H1 (cell line): ENCODE measurements at regions not wholly inside any gene's neighbourhood (a gene's known extent, or its start where the extent isn't known, plus 50 kb on each side); places are given as distances from the start of the nearest gene placed in this dataset.

Experiments
- EP300 ChIP-seq, 2 experiments: IDR thresholded peaks; 1 replicate in 1 of 2; 2 replicates in 1 of 2; pipeline ENCODE4 v1.6.1; 2011 to 2012; ENCODE audit warnings: low read depth in 2 of 2, low read length in 2 of 2, mild to moderate bottlenecking in 2 of 2, borderline replicate concordance in 1 of 2, inconsistent platforms in 1 of 2, moderate library complexity in 1 of 2
- EZH2 ChIP-seq: fragments of 200-600 bp; sonication (generic); IDR thresholded peaks from 2 replicates; pipeline ENCODE4 v1.7.1; 2012; ENCODE audit warnings: low read depth, mild to moderate bottlenecking, moderate library complexity, low read length, inconsistent platforms; ENCODE audit not compliant: severe bottlenecking
- GABPA ChIP-seq: IDR thresholded peaks from 2 replicates; pipeline ENCODE4 v1.6.1; 2011; ENCODE audit warnings: mild to moderate bottlenecking, low read length, moderate library complexity, borderline replicate concordance; ENCODE audit not compliant: insufficient read depth
- MAFK ChIP-seq: IDR thresholded peaks from 2 replicates; pipeline ENCODE4 v1.6.1; 2012; ENCODE audit warnings: low read depth, mild to moderate bottlenecking, improper control_type of control experiment, low read length
- POLR2A ChIP-seq, 2 experiments: IDR thresholded peaks; 1 replicate in 1 of 2; 2 replicates in 1 of 2; pipeline ENCODE4 v1.6.1; 2011; ENCODE audit warnings: low read depth in 2 of 2, low read length in 2 of 2, mild to moderate bottlenecking in 2 of 2; ENCODE audit errors: control extremely low read depth in 1 of 2
- POLR2AphosphoS5 ChIP-seq: IDR thresholded peaks from 2 replicates; pipeline ENCODE4 v1.6.1; 2011; ENCODE audit warnings: low read depth, low read length
- SP1 ChIP-seq: IDR thresholded peaks from 2 replicates; pipeline ENCODE4 v1.6.1; 2011; ENCODE audit warnings: low read depth, low read length
- SRF ChIP-seq: IDR thresholded peaks from 2 replicates; pipeline ENCODE4 v1.6.1; 2011; ENCODE audit warnings: mild to moderate bottlenecking, low read depth, low read length, moderate library complexity
- TEAD4 ChIP-seq: IDR thresholded peaks from 2 replicates; pipeline ENCODE4 v1.6.1; 2012; ENCODE audit warnings: low read depth, low read length, inconsistent platforms, mixed read lengths
- YY1 ChIP-seq: IDR thresholded peaks from 2 replicates; pipeline ENCODE4 v1.6.1; 2011; ENCODE audit warnings: low read depth, mild to moderate bottlenecking, low read length
- TF ChIP-seq, protein P1 (sequence below), 3 experiments: IDR thresholded peaks; 1 replicate in 2 of 3; 2 replicates in 1 of 3; pipeline versions ENCODE4 v1.5.1 to v1.6.1; 2011; ENCODE audit warnings: low read length in 3 of 3, mild to moderate bottlenecking in 3 of 3, inconsistent platforms in 2 of 3, low read depth in 1 of 3, moderate library complexity in 1 of 3; ENCODE audit not compliant: insufficient read depth in 1 of 3; ENCODE audit errors: control extremely low read depth in 1 of 3
- TF ChIP-seq, protein P2 (sequence below): IDR thresholded peaks from 2 replicates; pipeline ENCODE4 v1.6.1; 2012; ENCODE audit warnings: inconsistent platforms

DNA sequence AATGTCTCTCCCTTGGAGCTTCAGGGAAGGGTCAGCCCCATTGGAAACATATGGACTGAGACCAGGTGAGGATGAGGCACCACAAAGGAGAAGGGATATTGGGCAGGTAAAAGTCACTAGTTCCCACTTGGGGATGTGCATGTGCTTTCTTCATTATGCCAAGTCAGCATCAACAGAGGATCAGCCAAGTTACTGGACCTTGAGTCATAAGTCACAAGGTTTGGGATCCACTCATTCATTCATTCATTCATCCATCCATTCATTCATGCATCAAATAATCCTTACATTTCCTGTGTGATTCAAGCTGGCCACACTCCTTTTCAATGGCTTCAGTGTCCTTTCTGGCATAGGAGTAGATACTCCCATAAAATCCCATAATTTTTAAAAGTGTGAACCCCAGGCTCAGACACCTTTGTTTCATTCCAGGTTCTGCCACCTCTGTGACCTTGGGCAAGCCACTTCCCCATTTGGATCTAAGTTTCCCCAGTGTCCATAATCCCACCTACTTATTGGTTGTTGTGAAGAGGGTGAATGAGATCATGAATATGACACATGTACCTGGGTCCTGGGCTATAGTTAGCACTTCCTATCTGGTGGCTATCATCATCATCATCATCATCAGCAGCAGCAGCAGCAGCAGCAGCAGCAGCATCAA lies 162.1 kb upstream of the LHX5 start:
- TF ChIP-seq MAFK (no peak), YY1 (no peak), POLR2A (IDR thresholded peaks at IDR 0.05; ENCODE audit: control extremely low read depth in 1 of 2, low read depth in 2 of 2, low read length in 2 of 2) (no peak), EZH2 (no peak), EP300 (IDR thresholded peaks at IDR 0.05; ENCODE audit: borderline replicate concordance in 1 of 2, low read depth in 2 of 2, low read length in 2 of 2) (no peak), POLR2AphosphoS5 (no peak), SP1 (no peak), SRF (no peak), TEAD4 (no peak), GABPA (no peak)
- TF ChIP-seq, protein P1, sequence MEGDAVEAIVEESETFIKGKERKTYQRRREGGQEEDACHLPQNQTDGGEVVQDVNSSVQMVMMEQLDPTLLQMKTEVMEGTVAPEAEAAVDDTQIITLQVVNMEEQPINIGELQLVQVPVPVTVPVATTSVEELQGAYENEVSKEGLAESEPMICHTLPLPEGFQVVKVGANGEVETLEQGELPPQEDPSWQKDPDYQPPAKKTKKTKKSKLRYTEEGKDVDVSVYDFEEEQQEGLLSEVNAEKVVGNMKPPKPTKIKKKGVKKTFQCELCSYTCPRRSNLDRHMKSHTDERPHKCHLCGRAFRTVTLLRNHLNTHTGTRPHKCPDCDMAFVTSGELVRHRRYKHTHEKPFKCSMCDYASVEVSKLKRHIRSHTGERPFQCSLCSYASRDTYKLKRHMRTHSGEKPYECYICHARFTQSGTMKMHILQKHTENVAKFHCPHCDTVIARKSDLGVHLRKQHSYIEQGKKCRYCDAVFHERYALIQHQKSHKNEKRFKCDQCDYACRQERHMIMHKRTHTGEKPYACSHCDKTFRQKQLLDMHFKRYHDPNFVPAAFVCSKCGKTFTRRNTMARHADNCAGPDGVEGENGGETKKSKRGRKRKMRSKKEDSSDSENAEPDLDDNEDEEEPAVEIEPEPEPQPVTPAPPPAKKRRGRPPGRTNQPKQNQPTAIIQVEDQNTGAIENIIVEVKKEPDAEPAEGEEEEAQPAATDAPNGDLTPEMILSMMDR (IDR thresholded peaks at IDR 0.05; ENCODE audit: control extremely low read depth in 1 of 3, insufficient read depth in 1 of 3, low read depth in 1 of 3, low read length in 3 of 3) = no peak
- TF ChIP-seq, protein P2, sequence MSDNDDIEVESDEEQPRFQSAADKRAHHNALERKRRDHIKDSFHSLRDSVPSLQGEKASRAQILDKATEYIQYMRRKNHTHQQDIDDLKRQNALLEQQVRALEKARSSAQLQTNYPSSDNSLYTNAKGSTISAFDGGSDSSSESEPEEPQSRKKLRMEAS = no peak
